Astrocyte (in vitro differentiated cells and primary cell): ENCODE measurements at regions not wholly inside any gene's neighbourhood (a gene's known extent, or its start where the extent isn't known, plus 50 kb on each side); places are given as distances from the start of the nearest gene placed in this dataset.

ENCODE experiments used
- EZH2 ChIP-seq: IDR thresholded peaks from 2 replicates; pipeline ENCODE4 v1.6.1; 2012; ENCODE audit warnings: mild to moderate bottlenecking, low read length, inconsistent platforms; ENCODE audit not compliant: insufficient read depth
- TF ChIP-seq, protein P1 (sequence below): IDR thresholded peaks from 2 replicates; pipeline ENCODE4 v1.5.1; 2011; ENCODE audit warnings: low read depth, mild to moderate bottlenecking, inconsistent platforms, low read length, moderate library complexity; ENCODE audit not compliant: insufficient read depth

DNA sequence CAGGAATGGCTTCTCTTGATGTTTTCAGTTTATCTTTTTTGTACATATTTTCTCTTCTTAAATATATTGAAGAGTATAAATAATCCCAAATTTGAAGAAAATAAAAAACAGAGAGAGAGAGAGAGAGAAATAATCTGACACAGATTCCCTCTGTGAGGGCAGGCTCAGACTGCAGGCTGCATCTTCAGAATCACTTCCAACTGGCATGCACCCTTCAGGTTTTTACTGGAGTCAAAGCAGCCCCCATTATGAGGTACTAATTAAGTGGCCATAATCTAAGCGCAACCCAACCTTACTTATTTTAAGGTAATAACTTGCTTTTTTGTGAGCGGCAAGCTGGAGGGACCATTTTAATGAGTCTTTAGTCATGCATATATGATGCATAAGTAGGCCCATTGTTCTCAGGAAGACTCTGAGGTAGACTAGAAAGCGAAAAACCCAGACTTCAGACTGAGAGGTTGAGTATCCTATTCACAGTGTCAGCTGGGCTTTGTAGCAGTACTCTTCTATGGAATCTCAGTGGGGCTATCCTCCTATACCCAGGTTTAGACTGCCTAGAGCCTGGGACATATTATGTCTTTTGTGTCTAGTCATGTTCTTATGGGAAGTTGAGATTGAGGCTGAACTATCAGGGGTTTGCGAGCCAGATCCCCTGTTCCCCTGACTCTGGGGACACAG lies 167.4 kb downstream of the SP3 start:
- no peak for TF ChIP-seq EZH2
- TF ChIP-seq, protein P1, sequence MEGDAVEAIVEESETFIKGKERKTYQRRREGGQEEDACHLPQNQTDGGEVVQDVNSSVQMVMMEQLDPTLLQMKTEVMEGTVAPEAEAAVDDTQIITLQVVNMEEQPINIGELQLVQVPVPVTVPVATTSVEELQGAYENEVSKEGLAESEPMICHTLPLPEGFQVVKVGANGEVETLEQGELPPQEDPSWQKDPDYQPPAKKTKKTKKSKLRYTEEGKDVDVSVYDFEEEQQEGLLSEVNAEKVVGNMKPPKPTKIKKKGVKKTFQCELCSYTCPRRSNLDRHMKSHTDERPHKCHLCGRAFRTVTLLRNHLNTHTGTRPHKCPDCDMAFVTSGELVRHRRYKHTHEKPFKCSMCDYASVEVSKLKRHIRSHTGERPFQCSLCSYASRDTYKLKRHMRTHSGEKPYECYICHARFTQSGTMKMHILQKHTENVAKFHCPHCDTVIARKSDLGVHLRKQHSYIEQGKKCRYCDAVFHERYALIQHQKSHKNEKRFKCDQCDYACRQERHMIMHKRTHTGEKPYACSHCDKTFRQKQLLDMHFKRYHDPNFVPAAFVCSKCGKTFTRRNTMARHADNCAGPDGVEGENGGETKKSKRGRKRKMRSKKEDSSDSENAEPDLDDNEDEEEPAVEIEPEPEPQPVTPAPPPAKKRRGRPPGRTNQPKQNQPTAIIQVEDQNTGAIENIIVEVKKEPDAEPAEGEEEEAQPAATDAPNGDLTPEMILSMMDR = no peak
